ENCODE measurements at regions not wholly inside any gene's neighbourhood (a gene's known extent, or its start where the extent isn't known, plus 50 kb on each side); places are given as distances from the start of the nearest gene placed in this dataset.

GRCh38 chrX:128884430-128884829 is 638.9 kb downstream of the SMARCA1 start:
- no peak overlapping the region for H3K4me2 ChIP-seq (ENCODE audit: control insufficient read depth, insufficient read depth)
- H3K36me3 ChIP-seq (ENCODE audit: control insufficient read depth in 2 of 2, insufficient read depth in 2 of 2, low read length in 1 of 2), result no peaks in the 10 kb centered on the region
- intact Hi-C loops (cut with micrococcal nuclease; ENCODE audit: unreplicated experiment) (no loop called here), in situ Hi-C loops (cut with MboI) (no loop called here)
- TF ChIP-seq, protein P1, sequence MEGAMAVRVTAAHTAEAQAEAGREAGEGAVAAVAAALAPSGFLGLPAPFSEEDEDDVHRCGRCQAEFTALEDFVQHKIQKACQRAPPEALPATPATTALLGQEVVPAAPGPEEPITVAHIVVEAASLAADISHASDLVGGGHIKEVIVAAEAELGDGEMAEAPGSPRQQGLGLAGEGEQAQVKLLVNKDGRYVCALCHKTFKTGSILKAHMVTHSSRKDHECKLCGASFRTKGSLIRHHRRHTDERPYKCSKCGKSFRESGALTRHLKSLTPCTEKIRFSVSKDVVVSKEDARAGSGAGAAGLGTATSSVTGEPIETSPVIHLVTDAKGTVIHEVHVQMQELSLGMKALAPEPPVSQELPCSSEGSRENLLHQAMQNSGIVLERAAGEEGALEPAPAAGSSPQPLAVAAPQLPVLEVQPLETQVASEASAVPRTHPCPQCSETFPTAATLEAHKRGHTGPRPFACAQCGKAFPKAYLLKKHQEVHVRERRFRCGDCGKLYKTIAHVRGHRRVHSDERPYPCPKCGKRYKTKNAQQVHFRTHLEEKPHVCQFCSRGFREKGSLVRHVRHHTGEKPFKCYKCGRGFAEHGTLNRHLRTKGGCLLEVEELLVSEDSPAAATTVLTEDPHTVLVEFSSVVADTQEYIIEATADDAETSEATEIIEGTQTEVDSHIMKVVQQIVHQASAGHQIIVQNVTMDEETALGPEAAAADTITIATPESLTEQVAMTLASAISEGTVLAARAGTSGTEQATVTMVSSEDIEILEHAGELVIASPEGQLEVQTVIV (IDR thresholded peaks at IDR 0.05; ENCODE audit: borderline replicate concordance, partially characterized antibody), result no peak
- TF ChIP-seq MEF2A (IDR thresholded peaks at IDR 0.05; ENCODE audit: insufficient read depth, low read depth, low read length), result no peak
- TF ChIP-seq RBBP5 (conservative IDR thresholded peaks at IDR 0.05), result no peak
- TF ChIP-seq KAT2A (conservative IDR thresholded peaks at IDR 0.05; ENCODE audit: control insufficient read depth, low read depth, low read length), result no peak
- TF ChIP-seq RCOR1 (conservative IDR thresholded peaks at IDR 0.05; ENCODE audit: low read depth, low read length), result no peak
- TF ChIP-seq, protein P2, sequence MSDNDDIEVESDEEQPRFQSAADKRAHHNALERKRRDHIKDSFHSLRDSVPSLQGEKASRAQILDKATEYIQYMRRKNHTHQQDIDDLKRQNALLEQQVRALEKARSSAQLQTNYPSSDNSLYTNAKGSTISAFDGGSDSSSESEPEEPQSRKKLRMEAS (IDR thresholded peaks at IDR 0.05; ENCODE audit: low read depth, low read length), result no peak
- TF ChIP-seq MTA2 (IDR thresholded peaks at IDR 0.05; ENCODE audit: low read depth), result no peak
- no peak for TF ChIP-seq CUX1 (IDR thresholded peaks at IDR 0.05; ENCODE audit: insufficient replicate concordance, low read depth, low read length)
- TF ChIP-seq MEF2B (IDR thresholded peaks at IDR 0.05; ENCODE audit: partially characterized antibody, poor library complexity, severe bottlenecking), result no peak
- no peak for TF ChIP-seq ZNF274 (IDR thresholded peaks at IDR 0.05; ENCODE audit: insufficient read depth, insufficient read length)
- TF ChIP-seq SMARCA5 (IDR thresholded peaks at IDR 0.05), result no peak
- H3K4me1 ChIP-seq (ENCODE audit: control insufficient read depth, insufficient read depth, low read length), result no peaks in the 10 kb centered on the region
- no peak for ATAC-seq
- no peaks in the 10 kb centered on the region for H3K9me3 ChIP-seq (replicated peaks; ENCODE audit: control insufficient read depth, insufficient read depth, low read length)
- no peak overlapping the region for H3K9ac ChIP-seq (ENCODE audit: control insufficient read depth, insufficient read depth, low read length)
- POLR2A ChIA-PET, result no interaction called here
- no peaks in the 10 kb centered on the region for H4K20me1 ChIP-seq (ENCODE audit: control insufficient read depth, insufficient read depth)
- no peak overlapping the region for H3K4me3 ChIP-seq
- H2AFZ ChIP-seq (ENCODE audit: control insufficient read depth, low read depth, low read length), result no peak overlapping the region
- H3K79me2 ChIP-seq (ENCODE audit: control insufficient read depth, insufficient read depth, low read length), result no peaks in the 10 kb centered on the region
- SMC1A ChIA-PET (ENCODE audit: uncharacterized antibody, unreplicated experiment), result no interaction called here
- no peak for DNase-seq (ENCODE audit: low read depth, low spot score)
- no peak for FAIRE-seq
- no peaks in the 10 kb centered on the region for H3K27me3 ChIP-seq (replicated peaks in 1 of 2; ENCODE audit: control insufficient read depth in 2 of 2, insufficient read depth in 2 of 2, low read length in 1 of 2)
- H3K27ac ChIP-seq (ENCODE audit: control insufficient read depth, insufficient read depth), result no peak overlapping the region
- 7% methylated on average over 2 of the region's 2 CpGs for WGBS (ENCODE audit: insufficient coverage, insufficient replicate concordance, low lambda C conversion rate, missing lambda C conversion rate)
- CTCF ChIA-PET, result interaction anchor here (0.7 kb wide), 1 partner anchor 224 kb away, joined by 3 read pairs; no protein-coding TSS in a partner anchor
- RAD21 ChIA-PET (ENCODE audit: unreplicated experiment), result no interaction called here
- BruUV-seq (replicated peaks), result no TSS peak
